Stimulated activated naive CD8-positive, alpha-beta T cell treated with anti-CD3 and anti-CD28 coated beads, Interleukin-15, Interleukin-2, amounts not matched to agents 100 ng/mL and 50 ng/mL, for 24 hours (primary cell): ENCODE measurements at regions not wholly inside any gene's neighbourhood (a gene's known extent, or its start where the extent isn't known, plus 50 kb on each side); places are given as distances from the start of the nearest gene placed in this dataset.

Experiments
- H3K27ac Mint-ChIP-seq: one replicate; pipeline ENCODE4 v1.8.0; 2021; ENCODE audit warnings: mild to moderate bottlenecking, mixed read lengths
- H3K27me3 Mint-ChIP-seq: one replicate; pipeline ENCODE4 v1.8.0; 2021; ENCODE audit warnings: mixed read lengths
- H3K36me3 Mint-ChIP-seq: one replicate; pipeline ENCODE4 v1.8.0; 2021; ENCODE audit warnings: low read depth, mixed read lengths
- H3K4me1 Mint-ChIP-seq: one replicate; pipeline ENCODE4 v1.8.0; 2021; ENCODE audit warnings: low read depth, mixed read lengths
- H3K4me3 Mint-ChIP-seq: one replicate; pipeline ENCODE4 v1.8.0; 2021; ENCODE audit warnings: mild to moderate bottlenecking, mixed read lengths
- H3K9me3 Mint-ChIP-seq: one replicate; pipeline ENCODE4 v1.8.0; 2021; ENCODE audit warnings: mixed read lengths

DNA sequence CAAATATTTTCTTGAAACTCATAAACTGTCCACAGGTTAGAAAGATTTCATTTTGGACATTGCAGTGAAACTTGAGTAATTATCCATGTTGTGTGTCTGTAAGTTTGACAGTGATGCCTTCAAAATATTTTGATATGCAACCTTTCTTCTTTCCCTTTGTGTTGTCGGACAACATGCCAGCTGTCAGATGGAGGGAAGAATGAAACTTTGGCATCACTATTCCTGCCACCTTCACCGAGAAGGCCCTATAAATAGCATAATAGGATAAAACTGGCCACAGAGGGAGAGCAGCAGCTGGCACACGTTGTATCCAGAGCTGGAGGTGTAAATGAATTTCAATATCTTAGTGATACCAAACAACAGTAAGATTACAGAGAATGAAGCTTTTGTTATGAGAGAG, 436.7 kb upstream of the CFAP20DC start:
- Mint-ChIP-seq H3K27ac (no peak overlapping the region), H3K4me1 (peaks cover 6% of the 10 kb centered on the region), H3K4me3 (no peak overlapping the region), H3K36me3 (no peaks in the 10 kb centered on the region), H3K9me3 (no peaks in the 10 kb centered on the region), H3K27me3 (no peaks in the 10 kb centered on the region)

DNA sequence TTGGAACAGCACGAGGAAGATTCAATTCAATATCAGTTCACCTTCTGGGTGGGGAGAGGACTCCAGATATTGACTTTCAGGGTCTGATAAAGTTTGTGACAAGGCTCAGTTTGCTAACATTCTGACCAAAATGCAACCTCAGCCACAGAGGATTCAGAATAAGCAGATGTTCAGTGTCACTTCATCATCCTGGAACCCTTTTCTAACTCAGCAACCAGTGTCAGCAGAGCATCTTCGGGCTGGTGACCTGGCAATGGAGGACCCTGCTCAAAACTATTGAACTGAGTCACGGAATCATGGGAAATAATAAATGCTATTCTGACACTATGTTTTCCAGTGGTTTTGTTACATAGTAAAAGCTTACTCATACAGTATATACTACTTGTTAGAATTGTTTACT, 433.4 kb upstream of the CFAP20DC start:
- Mint-ChIP-seq H3K27me3 (no peaks in the 10 kb centered on the region), H3K36me3 (no peaks in the 10 kb centered on the region), H3K4me3 (no peak overlapping the region), H3K9me3 (no peaks in the 10 kb centered on the region), H3K27ac (no peak overlapping the region), H3K4me1 (peaks cover 20% of the 10 kb centered on the region)

DNA sequence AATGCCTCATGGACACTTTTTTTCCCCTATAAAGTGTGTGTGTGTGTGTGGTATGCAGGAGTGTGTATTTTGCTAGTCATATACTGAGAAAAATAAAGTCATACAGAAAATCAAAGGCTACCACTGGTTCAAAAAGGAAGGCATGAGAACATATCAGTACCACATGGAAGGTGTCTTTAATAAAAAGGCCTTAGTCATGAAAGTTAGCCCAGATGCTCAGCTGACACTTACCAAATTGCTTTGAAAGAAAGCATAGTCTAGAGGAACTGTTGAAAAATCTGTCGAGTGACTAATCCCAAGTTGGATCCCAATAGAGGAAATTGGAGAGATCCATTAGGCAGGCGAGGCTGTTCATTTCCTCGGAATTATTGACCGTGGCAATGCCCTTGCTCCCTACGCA, 432.9 kb upstream of the CFAP20DC start:
- no peak overlapping the region for H3K4me3 Mint-ChIP-seq

DNA sequence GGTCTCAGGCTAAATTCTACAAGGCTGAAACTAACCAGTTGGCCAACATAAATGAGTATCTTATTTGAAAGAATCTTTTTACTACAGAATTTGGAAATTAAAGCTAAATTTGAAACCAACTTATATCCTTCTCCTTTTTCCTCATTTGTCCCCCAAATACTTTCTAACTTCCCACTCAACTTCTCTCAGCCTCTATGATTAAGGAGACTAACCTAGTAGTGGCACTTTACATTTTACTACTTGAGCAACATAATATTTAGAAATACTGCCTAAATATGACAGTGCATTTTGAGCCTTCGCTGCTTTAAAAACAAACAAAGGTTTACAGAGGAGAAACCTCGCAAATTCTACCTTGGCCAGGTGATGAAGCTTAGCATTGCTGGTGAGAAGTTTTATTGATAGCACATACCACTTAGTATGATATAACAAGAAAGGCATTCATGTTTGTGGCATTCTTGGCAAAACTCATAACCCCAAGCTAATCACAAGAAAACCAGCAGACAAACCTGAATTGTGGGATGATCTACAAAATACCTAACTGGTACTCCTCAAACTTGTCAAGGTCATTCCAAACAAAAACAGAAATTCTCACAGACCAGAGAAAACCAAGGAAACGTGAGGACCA, 432.1 kb upstream of the CFAP20DC start:
- Mint-ChIP-seq H3K9me3 (no peaks in the 10 kb centered on the region), H3K27me3 (no peaks in the 10 kb centered on the region), H3K4me3 (no peak overlapping the region), H3K4me1 (peaks cover 20% of the 10 kb centered on the region), H3K36me3 (no peaks in the 10 kb centered on the region), H3K27ac (no peak overlapping the region)

More for the DNA sequence above, 432.9 kb upstream of the CFAP20DC start:
- Mint-ChIP-seq H3K36me3 (no peaks in the 10 kb centered on the region), H3K9me3 (no peaks in the 10 kb centered on the region), H3K27me3 (no peaks in the 10 kb centered on the region), H3K27ac (no peak overlapping the region), H3K4me1 (peaks cover 20% of the 10 kb centered on the region)

DNA sequence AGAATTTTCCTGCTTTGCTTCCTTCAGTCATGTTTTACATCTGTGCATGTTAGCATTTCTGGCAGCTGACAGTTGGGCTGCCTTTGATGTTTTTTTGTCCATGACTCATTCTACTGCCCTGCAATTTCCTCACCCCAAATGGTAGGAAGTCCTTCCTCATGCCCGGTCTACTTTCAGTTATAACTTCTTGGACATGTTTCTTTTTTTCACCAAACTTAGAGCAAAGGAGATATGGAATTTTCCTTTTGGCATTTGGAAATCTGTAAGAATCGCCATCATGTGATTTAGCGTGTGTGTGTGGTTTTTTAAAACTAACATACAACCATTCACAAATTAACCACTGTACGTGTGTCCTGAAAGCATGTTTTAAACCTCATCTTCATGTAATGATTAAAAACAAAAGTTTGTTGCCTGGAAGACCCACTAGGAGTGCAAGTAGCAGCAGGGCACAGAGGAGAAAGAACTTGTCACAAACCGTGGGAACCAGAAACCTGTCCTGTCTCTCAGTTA, 430.7 kb upstream of the CFAP20DC start:
- Mint-ChIP-seq H3K27me3 (no peaks in the 10 kb centered on the region), H3K4me1 (peaks cover 20% of the 10 kb centered on the region), H3K4me3 (peak overlapping the region; percentile 27), H3K36me3 (no peaks in the 10 kb centered on the region), H3K27ac (peak overlapping the region; percentile 56), H3K9me3 (no peaks in the 10 kb centered on the region)

DNA sequence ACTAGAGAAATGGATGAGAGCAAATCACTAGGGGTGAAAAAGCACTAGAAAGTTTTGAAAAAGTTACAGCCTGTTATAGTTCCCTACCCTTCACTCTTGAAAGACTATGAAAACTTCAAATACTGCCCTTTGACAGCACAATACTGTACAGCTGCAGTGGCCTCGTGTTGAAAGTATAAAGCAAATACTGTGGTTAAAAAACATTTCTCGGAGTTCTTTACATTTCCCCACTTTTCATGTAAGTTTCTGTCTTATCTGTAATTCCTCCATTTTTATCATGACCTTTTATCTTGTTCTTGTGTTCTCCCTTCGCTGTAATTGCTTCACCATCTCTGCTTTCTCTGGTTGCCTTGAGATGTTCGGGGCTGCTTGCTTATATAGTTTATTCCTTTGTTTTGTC, 423.8 kb upstream of the CFAP20DC start:
- Mint-ChIP-seq H3K27me3 (no peaks in the 10 kb centered on the region), H3K4me3 (no peak overlapping the region), H3K36me3 (no peaks in the 10 kb centered on the region), H3K27ac (no peak overlapping the region), H3K4me1 (peaks cover 26% of the 10 kb centered on the region), H3K9me3 (no peaks in the 10 kb centered on the region)

DNA sequence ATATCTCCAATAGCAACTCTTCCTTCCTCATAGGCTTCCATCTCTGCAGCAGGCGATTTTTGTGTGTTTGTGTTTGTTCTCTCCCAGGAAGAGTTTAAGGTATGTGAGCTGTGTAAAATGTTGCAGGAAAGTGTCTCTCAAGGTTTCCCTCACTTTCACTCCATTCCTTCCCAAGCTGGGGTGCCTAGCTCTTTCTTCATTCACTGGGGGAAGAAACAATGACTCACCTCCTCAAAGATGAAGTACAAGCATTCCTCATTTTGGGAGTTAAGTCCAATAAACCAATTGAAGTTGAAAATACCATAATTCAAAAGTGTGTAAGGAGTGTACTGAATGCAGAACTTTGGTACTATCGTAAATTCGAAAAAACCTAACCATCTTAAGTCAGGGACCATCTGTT, 422.7 kb upstream of the CFAP20DC start:
- no peaks in the 10 kb centered on the region for H3K9me3 Mint-ChIP-seq
- no peak overlapping the region for H3K4me3 Mint-ChIP-seq
- H3K27ac Mint-ChIP-seq, result no peak overlapping the region
- no peaks in the 10 kb centered on the region for H3K36me3 Mint-ChIP-seq
- H3K27me3 Mint-ChIP-seq, result no peaks in the 10 kb centered on the region
- H3K4me1 Mint-ChIP-seq, result peaks cover 26% of the 10 kb centered on the region

DNA sequence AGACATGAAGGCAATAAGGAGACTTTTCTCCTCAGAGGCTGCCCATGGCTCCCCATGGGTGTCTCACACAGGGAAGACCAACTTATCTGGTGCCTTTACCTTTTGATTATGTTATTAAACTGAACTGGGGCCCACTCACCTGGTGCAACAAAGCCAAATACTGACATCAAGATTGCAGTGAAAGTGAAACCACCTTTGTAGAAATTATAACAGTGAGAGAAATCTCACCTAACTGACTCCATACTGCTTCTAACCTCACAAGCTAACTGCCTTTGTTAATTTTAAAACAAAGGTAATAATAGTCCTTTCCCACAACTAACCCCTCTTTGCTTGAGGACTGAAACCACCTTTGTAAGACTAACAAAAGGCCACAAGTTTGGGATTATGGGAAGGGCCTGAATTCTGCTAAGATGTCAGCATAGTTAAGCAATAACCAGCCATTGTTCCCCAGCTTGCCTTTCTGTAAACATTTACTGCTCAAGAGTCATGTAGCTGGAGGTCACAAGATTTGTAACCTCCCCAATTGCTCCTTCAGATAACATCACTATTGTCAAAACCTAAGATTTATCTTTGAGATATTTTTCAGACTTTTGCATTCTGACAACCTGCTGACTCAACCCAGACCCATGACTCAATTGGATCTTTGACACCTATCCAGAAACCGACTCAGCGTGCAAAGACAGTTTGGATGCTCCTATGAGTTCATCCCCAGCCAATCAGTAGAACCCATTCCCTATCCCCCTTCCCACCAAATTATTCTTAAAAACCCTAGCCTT, 420.3 kb upstream of the CFAP20DC start:
- peaks cover 6% of the 10 kb centered on the region for H3K9me3 Mint-ChIP-seq
- peaks cover 26% of the 10 kb centered on the region for H3K4me1 Mint-ChIP-seq
- no peak overlapping the region for H3K4me3 Mint-ChIP-seq
- H3K27ac Mint-ChIP-seq, result no peak overlapping the region
- no peaks in the 10 kb centered on the region for H3K27me3 Mint-ChIP-seq
- no peaks in the 10 kb centered on the region for H3K36me3 Mint-ChIP-seq

DNA sequence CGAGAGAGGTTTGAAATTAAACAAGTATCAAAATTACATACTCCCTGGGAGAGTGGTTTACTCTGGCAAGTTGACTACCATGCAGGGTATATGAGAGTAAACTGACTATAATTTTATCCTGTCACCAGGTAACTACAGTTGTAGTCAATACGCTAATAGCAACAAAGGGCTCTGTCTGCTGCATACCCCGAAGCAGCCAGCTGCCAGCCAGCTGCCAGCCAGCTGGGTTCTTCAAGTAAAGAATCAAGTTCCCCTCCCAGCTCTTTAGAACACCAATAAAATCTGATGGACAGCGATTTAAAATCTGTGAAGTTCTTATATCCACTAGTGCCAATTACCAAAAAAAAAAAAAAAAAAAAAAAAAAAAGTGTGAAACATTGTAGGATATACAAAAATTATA, 417.7 kb upstream of the CFAP20DC start:
- H3K4me3 Mint-ChIP-seq, result no peak overlapping the region
- H3K36me3 Mint-ChIP-seq, result no peaks in the 10 kb centered on the region
- no peaks in the 10 kb centered on the region for H3K27me3 Mint-ChIP-seq
- no peak overlapping the region for H3K27ac Mint-ChIP-seq
- peaks cover 16% of the 10 kb centered on the region for H3K4me1 Mint-ChIP-seq
- H3K9me3 Mint-ChIP-seq, result peaks cover 6% of the 10 kb centered on the region

DNA sequence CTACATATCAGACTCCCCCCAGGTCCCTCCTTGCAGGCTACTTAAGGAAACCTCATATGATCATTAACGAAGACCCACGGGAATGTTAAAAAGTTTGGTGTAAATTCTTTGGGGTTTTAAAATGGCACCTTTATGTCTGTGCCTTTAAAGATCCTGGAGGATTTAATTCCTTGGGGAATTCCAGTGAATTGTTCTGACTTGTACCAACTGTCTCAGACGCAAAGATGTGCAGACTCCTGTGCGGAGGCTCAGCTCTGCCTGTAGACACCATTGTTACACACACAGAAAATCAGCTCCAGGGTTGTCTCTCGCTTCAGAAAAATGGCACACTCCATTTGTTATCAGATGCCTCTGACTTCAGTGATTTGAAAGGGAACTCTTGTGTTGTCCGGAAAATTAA, 414.4 kb upstream of the CFAP20DC start:
- no peak overlapping the region for H3K27ac Mint-ChIP-seq
- H3K27me3 Mint-ChIP-seq, result no peaks in the 10 kb centered on the region
- H3K4me3 Mint-ChIP-seq, result no peak overlapping the region
- no peaks in the 10 kb centered on the region for H3K36me3 Mint-ChIP-seq
- peaks cover 18% of the 10 kb centered on the region for H3K9me3 Mint-ChIP-seq
- H3K4me1 Mint-ChIP-seq, result no peaks in the 10 kb centered on the region

DNA sequence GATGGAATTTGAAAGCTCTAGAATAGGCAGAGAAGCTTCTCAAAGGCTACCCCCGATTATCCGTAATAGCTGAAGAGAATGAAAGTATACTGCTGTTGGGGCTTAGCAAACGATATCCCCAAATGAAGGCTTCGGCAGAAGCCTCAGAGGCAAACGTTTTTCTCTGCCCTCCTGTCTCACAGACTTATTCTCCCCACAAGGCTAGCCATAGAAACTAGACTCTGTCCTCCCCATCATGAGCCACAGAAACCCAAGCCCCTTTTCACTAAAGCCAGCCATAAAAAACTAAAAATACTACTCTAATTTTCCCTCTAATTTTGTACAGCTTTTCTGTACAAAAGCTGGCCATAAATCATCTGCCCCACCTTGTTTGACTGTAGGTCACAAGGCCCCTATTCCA, 413.4 kb upstream of the CFAP20DC start:
- Mint-ChIP-seq H3K4me1 (no peaks in the 10 kb centered on the region), H3K4me3 (no peak overlapping the region), H3K27ac (no peak overlapping the region), H3K27me3 (no peaks in the 10 kb centered on the region), H3K9me3 (peaks cover 18% of the 10 kb centered on the region), H3K36me3 (no peaks in the 10 kb centered on the region)

DNA sequence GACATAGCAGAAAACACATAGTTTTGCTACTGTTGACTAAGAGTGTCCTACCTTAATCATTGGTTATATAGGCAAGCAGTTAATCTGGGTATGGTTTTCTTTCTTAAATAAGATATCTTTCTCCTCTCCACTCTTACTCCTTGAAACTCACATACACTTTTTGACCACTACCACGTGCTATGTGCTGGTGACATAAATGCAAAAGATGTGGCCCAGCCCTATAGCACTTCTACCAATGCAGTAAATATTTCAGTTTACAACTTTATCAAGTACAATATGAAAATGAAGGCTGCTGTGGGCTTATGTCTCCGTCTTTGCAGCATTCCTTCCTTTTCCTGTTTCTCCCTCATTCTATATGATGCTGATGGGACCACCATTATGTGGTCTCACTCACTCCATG, 410.2 kb upstream of the CFAP20DC start:
- Mint-ChIP-seq H3K27me3 (no peaks in the 10 kb centered on the region), H3K27ac (no peak overlapping the region), H3K36me3 (no peaks in the 10 kb centered on the region), H3K4me1 (peaks cover 11% of the 10 kb centered on the region), H3K9me3 (peaks cover 12% of the 10 kb centered on the region), H3K4me3 (no peak overlapping the region)

DNA sequence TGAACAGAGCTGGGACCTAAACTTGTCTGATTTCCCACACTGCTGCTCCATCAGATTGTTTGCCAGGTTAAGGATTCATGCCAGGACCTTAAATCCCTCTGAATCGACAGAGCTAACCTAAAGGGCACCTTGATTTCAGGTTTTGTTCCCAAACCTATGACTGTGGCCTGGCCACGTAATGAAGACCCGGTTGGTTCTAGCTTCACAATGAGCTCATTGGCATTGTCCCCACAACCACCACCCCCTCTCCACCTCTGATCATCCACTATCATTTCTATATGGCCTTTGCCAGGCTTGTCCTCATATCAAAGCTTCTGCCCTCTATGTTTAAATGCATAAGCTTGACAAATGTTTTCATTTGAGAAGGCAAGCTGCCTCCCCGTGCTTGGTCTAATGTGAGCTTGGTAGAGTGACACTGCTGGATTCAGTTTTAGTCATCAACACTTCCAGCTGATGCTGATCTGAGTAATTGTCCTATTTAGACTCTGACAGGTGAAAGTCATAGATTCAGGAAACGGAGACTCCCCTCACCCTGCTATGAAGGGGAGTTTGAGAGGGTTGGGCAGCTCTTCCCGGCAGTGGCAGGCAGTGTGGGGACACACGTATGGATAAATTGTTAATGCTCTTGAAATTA, 407.1 kb upstream of the CFAP20DC start:
- Mint-ChIP-seq H3K4me3 (no peak overlapping the region), H3K36me3 (no peaks in the 10 kb centered on the region), H3K27ac (no peak overlapping the region), H3K27me3 (no peaks in the 10 kb centered on the region), H3K9me3 (peaks cover 12% of the 10 kb centered on the region), H3K4me1 (peaks cover 36% of the 10 kb centered on the region)

DNA sequence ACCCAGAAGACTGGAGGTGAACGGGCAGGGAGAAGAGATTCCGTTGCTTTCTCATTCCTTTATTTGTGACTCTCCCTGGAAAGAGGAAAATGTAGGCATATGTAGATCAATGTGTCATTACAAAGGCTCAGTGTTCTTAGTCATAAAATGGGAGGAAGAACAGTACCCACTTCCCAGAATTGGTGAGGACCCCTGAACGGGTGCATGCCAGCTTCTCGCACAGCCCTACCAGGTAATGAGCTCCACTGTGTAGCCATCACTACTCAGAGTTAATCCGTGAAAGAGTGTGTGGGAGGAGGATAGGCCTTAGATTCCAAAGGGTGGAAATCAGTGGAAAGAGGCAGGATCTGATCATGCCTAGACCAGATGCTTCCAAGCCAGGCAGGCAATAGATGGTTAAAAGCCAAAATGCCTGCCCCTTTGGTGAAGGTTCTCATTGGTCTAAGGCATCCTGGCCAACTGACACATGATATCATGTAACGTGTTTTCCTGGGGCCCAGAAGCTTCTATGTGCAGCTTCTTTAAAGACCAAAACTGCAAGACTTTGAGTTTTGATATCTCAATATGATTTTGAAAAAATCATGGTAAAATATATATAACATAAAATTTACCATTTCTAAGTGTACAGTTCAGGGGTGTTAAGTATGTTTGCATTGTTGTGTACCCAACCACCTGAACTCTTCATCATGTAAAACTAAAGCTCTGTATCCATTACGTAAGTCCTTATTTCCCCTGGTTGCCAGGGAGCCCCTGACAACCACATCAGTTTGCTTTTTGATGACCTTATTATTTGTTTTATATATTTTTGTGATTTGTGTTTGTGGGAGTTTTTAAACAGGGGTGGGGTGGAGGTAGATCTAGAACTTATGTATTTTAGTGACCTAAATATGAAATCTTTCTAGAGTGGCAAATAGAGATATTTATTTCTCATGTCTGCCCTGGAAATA, 402.2 kb upstream of the CFAP20DC start:
- no peaks in the 10 kb centered on the region for H3K36me3 Mint-ChIP-seq
- H3K9me3 Mint-ChIP-seq, result no peaks in the 10 kb centered on the region
- peaks cover 75% of the 10 kb centered on the region for H3K4me1 Mint-ChIP-seq
- peak overlapping the region; percentile 73 for H3K4me3 Mint-ChIP-seq
- peak overlapping the region; percentile 95 for H3K27ac Mint-ChIP-seq
- no peaks in the 10 kb centered on the region for H3K27me3 Mint-ChIP-seq
